Aorta (tissue), 5 donors: ENCODE measurements at regions not wholly inside any gene's neighbourhood (a gene's known extent, or its start where the extent isn't known, plus 50 kb on each side); places are given as distances from the start of the nearest gene placed in this dataset.

Experiments
- ATAC-seq: fragments of 200-7000 bp; cut with Tn5 transposase; one replicate; pipeline ENCODE4 v1.9.1; 2022; ENCODE audit warnings: moderate library complexity; ENCODE audit not compliant: low FRiP score
- DNase-seq, 2 donors: peaks; one replicate each; pipeline ENCODE4 v3.0.0-alpha.2; 2020
- H3K27ac ChIP-seq, 2 donors: one replicate each; pipeline ENCODE4 v1.5.1; 2013; ENCODE audit warnings: low read length in 2 of 2, mild to moderate bottlenecking in 2 of 2, moderate library complexity in 2 of 2, control low read depth in 1 of 2, inconsistent platforms in 1 of 2, low read depth in 1 of 2
- H3K27me3 ChIP-seq, 2 donors: one replicate each; pipeline ENCODE4 v1.6.1; 2013; ENCODE audit warnings: control low read depth in 1 of 2, low read length in 1 of 2, mild to moderate bottlenecking in 1 of 2, moderate library complexity in 1 of 2; ENCODE audit not compliant: insufficient read depth in 2 of 2, control insufficient read depth in 1 of 2
- H3K36me3 ChIP-seq, 2 donors: one replicate each; pipeline ENCODE4 v1.6.1; 2013; ENCODE audit warnings: control low read depth in 1 of 2, low read length in 1 of 2, mild to moderate bottlenecking in 1 of 2; ENCODE audit not compliant: insufficient read depth in 2 of 2, control insufficient read depth in 1 of 2
- H3K4me1 ChIP-seq, 2 donors: one replicate each; pipeline ENCODE4 v1.6.1; 2013; ENCODE audit warnings: low read length in 2 of 2, control low read depth in 1 of 2, mild to moderate bottlenecking in 1 of 2, moderate library complexity in 1 of 2; ENCODE audit not compliant: insufficient read depth in 2 of 2, control insufficient read depth in 1 of 2
- H3K4me3 ChIP-seq, 2 donors: one replicate each; pipeline ENCODE4 v1.5.1; 2013; ENCODE audit warnings: low read length in 2 of 2, control low read depth in 1 of 2, mild to moderate bottlenecking in 1 of 2
- H3K9me3 ChIP-seq: one replicate; pipeline ENCODE4 v1.6.1; 2013; ENCODE audit warnings: mild to moderate bottlenecking, low read length; ENCODE audit not compliant: control insufficient read depth
- WGBS, 2 donors: extraction: QIAGEN DNeasy Blood & Tissue Kit; methylation state at CpG; one replicate each; pipeline ENCODE4 v1.1.7; 2013; 5-methylcytosine and 5-hydroxymethylcytosine counted together
- intact Hi-C, 2 donors: fragments of 100-400 bp; cut with DNase I; formaldehyde crosslinking; loops; one replicate each; pipeline versions ENCODE4 v1.14.2 to v1.15.0; 2022
- donor health status: healthy with polysubstance abuse.
- donor health status: Bipolar disorder and iron deficiency.
- donor health status: DM: no; HTN: no; CAD: no.
- donor health status: DM: no; HTN: no; CAD: no.
- donor health status: DM: yes; HTN: yes; CAD: no.

DNA sequence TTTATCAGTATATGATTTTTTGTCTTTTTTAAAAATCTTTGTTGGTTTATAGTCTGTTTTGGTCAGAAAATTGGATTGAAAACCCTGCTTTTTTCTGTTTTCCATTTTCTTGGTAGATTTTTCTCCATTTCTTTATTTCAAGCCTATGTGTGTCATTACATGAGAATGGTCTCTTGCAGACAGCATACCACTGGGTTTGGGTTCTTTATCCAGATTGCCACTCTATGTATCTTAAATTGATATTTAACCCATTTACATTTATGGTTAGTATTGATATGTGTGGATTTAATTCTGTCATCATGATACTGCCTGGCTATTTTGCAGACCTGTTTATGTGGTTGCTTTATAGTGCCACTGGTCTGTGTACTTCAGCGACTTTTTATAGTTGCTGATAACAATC is 239.9 kb upstream of the NDST4 start:
- Histone ChIP-seq H3K27me3 (no peaks in the 10 kb centered on the region), H3K4me3 (no peak overlapping the region), H3K36me3 (no peaks in the 10 kb centered on the region), H3K4me1 (no peaks in the 10 kb centered on the region), H3K9me3 (peaks cover 2% of the 10 kb centered on the region), H3K27ac (no peak overlapping the region)
- WGBS, 2 donors: 91 to 97% methylated on average over 1 of the region's 1 CpG
- ATAC-seq (no peak), DNase-seq (no peak)
- intact Hi-C loops: no loop called here

DNA sequence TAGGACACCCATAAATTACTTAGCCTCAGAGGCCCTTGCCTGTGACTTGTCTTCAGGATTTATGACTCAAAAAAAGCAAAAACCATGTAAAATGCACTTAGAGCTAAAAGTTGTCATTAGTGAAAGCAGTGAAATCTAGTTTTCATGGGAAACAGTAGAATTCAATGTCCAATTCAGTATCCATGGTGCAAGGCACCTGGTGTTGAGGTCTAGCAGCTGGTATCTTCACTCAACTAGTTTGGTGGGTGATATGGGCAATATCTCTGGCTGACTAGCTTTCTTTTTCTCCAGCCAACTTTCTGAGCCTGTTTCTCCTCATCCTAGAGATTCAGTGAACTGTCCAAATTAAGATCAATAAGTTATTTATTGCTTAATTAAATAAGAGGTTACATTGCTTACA is 229.8 kb upstream of the NDST4 start:
- Histone ChIP-seq H3K36me3 (no peaks in the 10 kb centered on the region), H3K9me3 (peaks cover 1% of the 10 kb centered on the region), H3K4me1 (no peaks in the 10 kb centered on the region), H3K27me3 (no peaks in the 10 kb centered on the region), H3K27ac (no peak overlapping the region), H3K4me3 (no peak overlapping the region)
- no peak for DNase-seq
- ATAC-seq: no peak
- intact Hi-C loops: loop anchor here in 1 of 2 donors (5.0 kb wide), 1 partner anchor 126 kb away; no protein-coding TSS in a partner anchor

DNA sequence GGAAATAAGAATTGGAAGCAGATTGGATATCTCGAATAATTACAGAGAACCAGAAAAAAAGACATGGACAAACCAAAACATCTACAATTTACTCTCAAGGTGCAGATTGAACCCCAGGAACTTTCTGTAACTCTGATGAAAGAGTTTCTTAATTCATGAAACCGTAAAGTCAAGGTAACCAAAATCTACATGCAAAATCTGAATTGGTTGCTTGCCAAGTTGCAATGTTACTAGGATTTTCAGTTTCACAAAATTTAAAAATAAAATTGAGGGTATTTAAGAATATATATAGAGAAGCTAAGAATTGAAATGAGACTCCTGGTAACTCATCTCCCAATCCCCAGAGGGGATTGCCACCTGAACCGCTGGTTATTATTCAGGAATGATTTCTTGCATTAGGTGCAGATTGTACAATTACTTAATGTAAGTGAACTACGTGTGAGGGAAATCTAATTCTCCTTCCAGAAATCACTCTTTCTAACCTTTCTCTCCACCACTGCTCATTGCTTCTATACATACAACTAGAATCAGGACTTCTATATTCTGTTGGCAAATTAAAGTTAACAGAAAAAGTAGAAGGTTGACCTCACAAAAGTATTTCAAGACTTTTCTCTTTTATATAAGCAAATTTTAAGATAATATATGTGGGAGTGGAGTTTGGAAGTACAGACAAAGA is 221.5 kb upstream of the NDST4 start:
- intact Hi-C loops: no loop called here
- Histone ChIP-seq H3K9me3 (peaks cover 1% of the 10 kb centered on the region), H3K27ac (no peak overlapping the region), H3K4me3 (no peak overlapping the region), H3K4me1 (no peaks in the 10 kb centered on the region), H3K36me3 (no peaks in the 10 kb centered on the region), H3K27me3 (no peaks in the 10 kb centered on the region)
- ATAC-seq: no peak
- 80 to 86% methylated on average over 4 of the region's 4 CpGs for WGBS, 2 donors
- no peak for DNase-seq

DNA sequence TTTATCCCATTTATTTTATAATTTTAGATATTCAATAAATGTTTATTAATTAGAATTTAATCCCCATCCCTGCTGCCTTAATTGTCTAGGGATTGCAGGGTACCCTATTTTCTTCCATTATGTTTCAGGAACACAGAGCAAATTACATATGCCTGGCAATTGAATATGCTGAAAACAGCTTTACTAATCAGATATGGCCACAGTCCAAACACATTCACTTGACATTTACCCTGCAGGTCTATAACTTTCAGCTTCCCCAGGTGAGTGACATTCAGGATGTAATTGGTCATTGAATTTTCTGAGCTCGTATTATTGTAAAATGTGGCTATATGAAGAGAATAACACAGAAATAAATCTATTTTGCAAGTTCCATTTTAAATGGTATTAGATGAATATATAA is 218.7 kb upstream of the NDST4 start:
- DNase-seq: no peak
- Histone ChIP-seq H3K4me3 (no peak overlapping the region), H3K4me1 (no peaks in the 10 kb centered on the region), H3K27ac (no peak overlapping the region), H3K27me3 (no peaks in the 10 kb centered on the region), H3K9me3 (no peaks in the 10 kb centered on the region), H3K36me3 (no peaks in the 10 kb centered on the region)
- WGBS, 2 donors: 52% methylated on average over 1 of the region's 1 CpG
- intact Hi-C loops: no loop called here
- ATAC-seq: no peak

DNA sequence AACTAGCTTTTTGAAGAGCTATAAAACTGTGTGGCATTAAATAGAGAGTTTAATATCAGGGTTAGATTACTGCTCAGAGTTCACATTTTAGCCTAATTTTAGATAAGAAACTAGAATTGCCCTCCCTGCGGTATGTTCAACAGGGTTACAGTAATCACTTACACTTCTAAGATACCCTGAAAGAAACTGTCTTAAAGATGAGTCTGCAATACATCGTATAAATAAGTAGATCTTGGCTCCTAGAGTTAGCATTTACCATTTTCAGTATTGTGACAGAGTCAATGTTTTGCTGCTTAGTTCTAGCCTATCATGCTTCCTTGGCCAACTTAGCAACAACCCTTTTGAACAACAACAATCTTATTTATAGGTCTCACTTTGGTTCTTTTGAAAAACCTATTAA is 217.8 kb upstream of the NDST4 start:
- Histone ChIP-seq H3K27ac (no peak overlapping the region), H3K36me3 (no peaks in the 10 kb centered on the region), H3K4me3 (no peak overlapping the region), H3K4me1 (no peaks in the 10 kb centered on the region), H3K27me3 (no peaks in the 10 kb centered on the region), H3K9me3 (no peaks in the 10 kb centered on the region)
- WGBS, 2 donors: 63 to 88% methylated on average over 2 of the region's 2 CpGs
- DNase-seq: no peak
- no peak for ATAC-seq
- intact Hi-C loops: no loop called here

DNA sequence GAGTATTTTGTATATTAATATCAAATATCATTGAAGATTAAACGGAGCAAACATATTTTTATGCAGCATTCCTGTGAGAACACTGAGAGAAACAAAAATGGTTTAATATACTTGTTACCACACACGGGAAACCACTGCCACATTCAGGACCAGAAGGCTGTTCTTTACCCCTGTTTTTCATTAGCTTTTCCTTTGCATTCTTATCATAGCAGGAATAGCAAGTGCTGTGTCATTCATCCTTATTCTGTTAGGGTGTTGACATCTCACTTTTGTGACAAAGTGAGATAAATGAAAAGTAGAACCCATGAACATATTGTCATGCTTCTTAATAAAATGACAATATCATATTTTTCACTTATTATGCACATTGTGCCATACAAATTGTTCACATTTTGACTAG is 212.4 kb upstream of the NDST4 start:
- Histone ChIP-seq H3K27ac (no peak overlapping the region), H3K4me3 (no peak overlapping the region), H3K9me3 (no peaks in the 10 kb centered on the region), H3K36me3 (no peaks in the 10 kb centered on the region), H3K27me3 (no peaks in the 10 kb centered on the region), H3K4me1 (no peaks in the 10 kb centered on the region)
- 4 to 16% methylated on average over 2 of the region's 2 CpGs for WGBS, 2 donors
- DNase-seq (no peak), ATAC-seq (no peak)
- intact Hi-C loops: no loop called here

DNA sequence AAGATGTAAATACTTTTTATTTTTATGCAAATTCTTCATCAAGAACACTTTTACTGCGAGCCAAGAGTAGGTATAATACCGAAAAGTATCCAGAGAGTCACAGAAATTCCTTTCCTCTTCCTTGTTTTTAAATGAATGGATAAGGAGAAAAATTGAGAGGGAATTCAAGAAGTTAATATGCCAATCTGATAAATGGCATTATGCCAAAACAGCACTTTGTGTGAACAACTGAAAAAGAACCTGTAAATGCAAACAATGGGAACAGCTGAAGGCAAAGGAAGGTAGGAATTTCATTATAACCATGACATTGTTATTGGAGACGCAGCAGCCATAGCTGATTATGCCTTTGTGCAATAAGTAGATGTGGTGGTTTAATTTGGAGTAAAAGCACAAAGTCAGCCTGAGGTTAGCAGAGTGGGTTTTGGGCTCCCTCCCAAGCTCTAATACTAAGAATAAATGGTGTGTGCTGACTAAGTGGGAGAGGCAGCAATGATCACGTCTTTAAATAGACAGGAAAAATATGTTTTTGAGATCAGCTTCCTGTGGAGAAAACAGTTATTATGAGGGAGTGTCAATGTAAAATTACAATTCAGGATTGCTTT is 209.8 kb upstream of the NDST4 start:
- H3K27me3 ChIP-seq: no peaks in the 10 kb centered on the region
- no peaks in the 10 kb centered on the region for H3K9me3 ChIP-seq
- H3K4me1 ChIP-seq: no peaks in the 10 kb centered on the region
- H3K36me3 ChIP-seq: no peaks in the 10 kb centered on the region
- ATAC-seq: no peak
- intact Hi-C loops: no loop called here
- H3K4me3 ChIP-seq: no peak overlapping the region
- 52 to 57% methylated on average over 4 of the region's 4 CpGs for WGBS, 2 donors
- H3K27ac ChIP-seq: no peak overlapping the region
- DNase-seq: no peak

DNA sequence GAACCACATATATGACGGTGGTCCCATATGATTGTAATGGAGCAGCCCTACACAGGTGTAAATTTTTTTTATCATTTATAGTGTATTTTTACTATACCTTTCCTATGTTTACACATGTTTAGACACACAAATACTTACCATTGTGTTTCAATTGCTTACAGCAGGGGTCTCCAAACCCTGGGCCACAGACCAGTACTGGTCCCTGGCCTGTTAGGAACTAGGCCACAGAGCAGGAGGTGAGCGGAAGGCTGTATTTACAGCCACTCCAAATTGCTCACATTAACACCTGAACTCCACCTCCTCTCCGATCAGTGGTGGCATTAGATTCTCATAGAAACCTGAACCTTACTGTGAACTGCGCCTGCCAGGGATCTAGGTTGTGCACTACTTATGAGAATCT is 201.8 kb upstream of the NDST4 start:
- H3K4me1 ChIP-seq: no peaks in the 10 kb centered on the region
- no peaks in the 10 kb centered on the region for H3K9me3 ChIP-seq
- intact Hi-C loops: no loop called here
- no peak for DNase-seq
- no peak overlapping the region for H3K4me3 ChIP-seq
- H3K27me3 ChIP-seq: no peaks in the 10 kb centered on the region
- 81 to 85% methylated on average over 4 of the region's 4 CpGs for WGBS, 2 donors
- H3K27ac ChIP-seq: no peak overlapping the region
- no peaks in the 10 kb centered on the region for H3K36me3 ChIP-seq
- ATAC-seq: no peak

DNA sequence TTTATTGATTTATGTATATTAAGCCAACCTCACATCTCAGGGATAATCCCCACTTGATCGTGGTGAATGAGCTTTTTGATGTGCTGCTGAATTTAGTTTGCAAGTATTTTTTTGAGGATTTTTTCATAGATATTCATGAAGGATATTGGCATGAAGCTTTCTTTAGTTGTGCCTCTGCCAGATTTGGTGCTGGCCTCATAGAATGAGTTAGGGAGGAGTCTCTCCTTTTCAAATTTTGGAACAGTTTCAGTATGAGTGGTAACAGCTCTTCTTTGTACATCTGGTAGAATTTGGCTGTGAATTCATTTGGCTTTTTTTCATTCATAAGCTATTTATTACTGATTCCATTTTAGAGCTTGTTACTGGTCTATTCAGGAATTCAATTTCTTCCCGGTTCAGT is 197.2 kb upstream of the NDST4 start:
- Histone ChIP-seq H3K27me3 (no peaks in the 10 kb centered on the region), H3K27ac (no peak overlapping the region), H3K4me1 (no peaks in the 10 kb centered on the region), H3K4me3 (no peak overlapping the region), H3K36me3 (no peaks in the 10 kb centered on the region), H3K9me3 (no peaks in the 10 kb centered on the region)
- DNase-seq: no peak
- intact Hi-C loops: no loop called here
- 67 to 72% methylated on average over 2 of the region's 2 CpGs for WGBS, 2 donors
- no peak for ATAC-seq
